Inflammatory macrophage (primary cell): ENCODE measurements at regions not wholly inside any gene's neighbourhood (a gene's known extent, or its start where the extent isn't known, plus 50 kb on each side); places are given as distances from the start of the nearest gene placed in this dataset.
"Not testable (repeated sequence)": the region's sequence is repeated elsewhere in the genome, so short reads cannot be mapped to it uniquely, and the experiment has no call there.

Experiments used
- DNase-seq, 2 donors: peaks; one replicate each; pipeline ENCODE4 v3.0.0-alpha.2; 2020 to 2022

- DNase-seq: not testable (repeated sequence)
Measured at GRCh38 chr21:6428498-6429092, 4092.8 kb upstream of the TPTE start.

GRCh38 chr21:6429924-6430323 is 4091.5 kb upstream of the TPTE start:
- DNase-seq: not testable (repeated sequence)

GRCh38 chr21:6433149-6433548 is 4088.2 kb upstream of the TPTE start:
- DNase-seq: not testable (repeated sequence)

- not testable (repeated sequence) for DNase-seq
Measured at GRCh38 chr21:6436205-6436604, 4085.2 kb upstream of the TPTE start.

GRCh38 chr21:6436971-6437833 is 4084.2 kb upstream of the TPTE start:
- not testable (repeated sequence) for DNase-seq

GRCh38 chr21:6437834-6438187 is 4083.6 kb upstream of the TPTE start:
- not testable (repeated sequence) for DNase-seq

GRCh38 chr21:6439058-6439457 is 4082.3 kb upstream of the TPTE start:
- DNase-seq: not testable (repeated sequence)

GRCh38 chr21:6454648-6455340 is 4066.6 kb upstream of the TPTE start:
- not testable (repeated sequence) for DNase-seq

- DNase-seq: not testable (repeated sequence)
Measured at GRCh38 chr21:6456011-6456661, 4065.2 kb upstream of the TPTE start.

- not testable (repeated sequence) for DNase-seq
Measured at GRCh38 chr21:6459761-6460160, 4061.6 kb upstream of the TPTE start.

GRCh38 chr21:6461358-6461757 is 4060.0 kb upstream of the TPTE start:
- DNase-seq: not testable (repeated sequence)

- DNase-seq: not testable (repeated sequence)
Measured at GRCh38 chr21:6464419-6464818, 4057.0 kb upstream of the TPTE start.

- DNase-seq: not testable (repeated sequence)
Measured at GRCh38 chr21:6466081-6466698, 4055.2 kb upstream of the TPTE start.

GRCh38 chr21:6466707-6467106 is 4054.7 kb upstream of the TPTE start:
- DNase-seq: not testable (repeated sequence)

GRCh38 chr21:6467189-6467774 is 4054.1 kb upstream of the TPTE start:
- not testable (repeated sequence) for DNase-seq

- DNase-seq: not testable (repeated sequence)
Measured at GRCh38 chr21:6467907-6468306, 4053.5 kb upstream of the TPTE start.

GRCh38 chr21:6468331-6468860 is 4053.0 kb upstream of the TPTE start:
- DNase-seq: not testable (repeated sequence)

GRCh38 chr21:6474250-6474968 is 4047.0 kb upstream of the TPTE start:
- DNase-seq: not testable (repeated sequence)

- DNase-seq: not testable (repeated sequence)
Measured at GRCh38 chr21:6481116-6481515, 4040.3 kb upstream of the TPTE start.

- DNase-seq: not testable (repeated sequence)
Measured at GRCh38 chr21:6482616-6483015, 4038.8 kb upstream of the TPTE start.

- DNase-seq: not testable (repeated sequence)
Measured at GRCh38 chr21:6483645-6484044, 4037.7 kb upstream of the TPTE start.
